NCI-H526 (cell line): ENCODE measurements at regions not wholly inside any gene's neighbourhood (a gene's known extent, or its start where the extent isn't known, plus 50 kb on each side); places are given as distances from the start of the nearest gene placed in this dataset.
"Not testable (repeated sequence)": the region's sequence is repeated elsewhere in the genome, so short reads cannot be mapped to it uniquely, and the experiment has no call there.

ENCODE experiments used
- DNase-seq, 2 experiments: peaks; one replicate each; lab custom pipeline; 2025; lab: John Stamatoyannopoulos, UW

GRCh38 chr2:72078773-72079172, 68.9 kb downstream of the CYP26B1 start:
- no peak for DNase-seq

GRCh38 chr2:72077702-72078169, 69.9 kb downstream of the CYP26B1 start:
- DNase-seq: no peak

GRCh38 chr2:72073373-72073772, 74.3 kb downstream of the CYP26B1 start:
- not testable (repeated sequence) for DNase-seq

GRCh38 chr2:72064197-72064596, 83.5 kb downstream of the CYP26B1 start:
- DNase-seq: not testable (repeated sequence)

GRCh38 chr2:72062336-72062735, 85.3 kb downstream of the CYP26B1 start:
- DNase-seq: no peak

GRCh38 chr2:72057308-72057707, 90.4 kb downstream of the CYP26B1 start:
- no peak for DNase-seq

GRCh38 chr2:72051971-72052505, 95.6 kb downstream of the CYP26B1 start:
- no peak for DNase-seq

GRCh38 chr2:72051204-72051603, 96.5 kb downstream of the CYP26B1 start:
- no peak for DNase-seq

GRCh38 chr2:72050734-72051133, 96.9 kb downstream of the CYP26B1 start:
- DNase-seq: no peak

- no peak for DNase-seq
These were observed 98.7 kb downstream of the CYP26B1 start for GRCh38 chr2:72048881-72049477.

- DNase-seq: no peak
These were observed 103.7 kb downstream of the CYP26B1 start for GRCh38 chr2:72043985-72044384.

- DNase-seq: no peak
These were observed 106.0 kb downstream of the CYP26B1 start for GRCh38 chr2:72041638-72042111.

GRCh38 chr2:72040629-72041571, 106.8 kb downstream of the CYP26B1 start:
- no peak for DNase-seq

GRCh38 chr2:72038524-72038923, 109.1 kb downstream of the CYP26B1 start:
- no peak for DNase-seq

- DNase-seq: no peak
These were observed 110.4 kb downstream of the CYP26B1 start for GRCh38 chr2:72037261-72037666.

GRCh38 chr2:72036595-72036994, 111.1 kb downstream of the CYP26B1 start:
- DNase-seq: no peak

GRCh38 chr2:72036173-72036545, 111.5 kb downstream of the CYP26B1 start:
- DNase-seq: no peak

GRCh38 chr2:72035518-72036172, 112.0 kb downstream of the CYP26B1 start:
- no peak for DNase-seq

GRCh38 chr2:72034353-72035095, 113.1 kb downstream of the CYP26B1 start:
- no peak for DNase-seq

- DNase-seq: no peak
These were observed 114.0 kb downstream of the CYP26B1 start for GRCh38 chr2:72033636-72034035.

GRCh38 chr2:72032481-72033041, 115.1 kb downstream of the CYP26B1 start:
- DNase-seq: no peak
